ENCODE measurements at regions not wholly inside any gene's neighbourhood (a gene's known extent, or its start where the extent isn't known, plus 50 kb on each side); places are given as distances from the start of the nearest gene placed in this dataset.

- H3K9me3 ChIP-seq, result no peaks in the 10 kb centered on the region
- H3K27me3 ChIP-seq, result no peaks in the 10 kb centered on the region
- no peak for DNase-seq
- H3K4me3 ChIP-seq, result no peak overlapping the region
- no peaks in the 10 kb centered on the region for H3K36me3 ChIP-seq
These were observed 103.8 kb upstream of the PCDH10 start for GRCh38 chr4:133045288-133045687.

GRCh38 chr4:133046156-133046555 is 102.9 kb upstream of the PCDH10 start:
- no peak for DNase-seq
- Histone ChIP-seq H3K4me3 (no peak overlapping the region), H3K9me3 (no peaks in the 10 kb centered on the region), H3K36me3 (no peaks in the 10 kb centered on the region), H3K27me3 (no peaks in the 10 kb centered on the region)

GRCh38 chr4:133058701-133059100 is 90.4 kb upstream of the PCDH10 start:
- H3K27me3 ChIP-seq, result no peaks in the 10 kb centered on the region
- DNase-seq, result no peak
- no peak overlapping the region for H3K4me3 ChIP-seq
- H3K36me3 ChIP-seq, result no peaks in the 10 kb centered on the region
- no peaks in the 10 kb centered on the region for H3K9me3 ChIP-seq

GRCh38 chr4:133059117-133059516 is 90.0 kb upstream of the PCDH10 start:
- no peak for DNase-seq
- no peaks in the 10 kb centered on the region for H3K36me3 ChIP-seq
- H3K4me3 ChIP-seq, result no peak overlapping the region
- H3K9me3 ChIP-seq, result no peaks in the 10 kb centered on the region
- H3K27me3 ChIP-seq, result no peaks in the 10 kb centered on the region

- no peak for DNase-seq
- Histone ChIP-seq H3K27me3 (no peaks in the 10 kb centered on the region), H3K9me3 (no peaks in the 10 kb centered on the region), H3K4me3 (no peak overlapping the region), H3K36me3 (no peaks in the 10 kb centered on the region)
These were observed 86.2 kb upstream of the PCDH10 start for GRCh38 chr4:133062851-133063250.

- DNase-seq, result no peak
- Histone ChIP-seq H3K4me3 (no peak overlapping the region), H3K27me3 (no peaks in the 10 kb centered on the region), H3K9me3 (no peaks in the 10 kb centered on the region), H3K36me3 (no peaks in the 10 kb centered on the region)
These were observed 81.0 kb upstream of the PCDH10 start for GRCh38 chr4:133068083-133068482.

GRCh38 chr4:133081246-133081645 is 67.8 kb upstream of the PCDH10 start:
- H3K27me3 ChIP-seq, result no peaks in the 10 kb centered on the region
- no peak overlapping the region for H3K4me3 ChIP-seq
- DNase-seq, result no peak
- no peaks in the 10 kb centered on the region for H3K9me3 ChIP-seq
- no peaks in the 10 kb centered on the region for H3K36me3 ChIP-seq

- no peak for DNase-seq
- Histone ChIP-seq H3K9me3 (no peaks in the 10 kb centered on the region), H3K36me3 (no peaks in the 10 kb centered on the region), H3K27me3 (no peaks in the 10 kb centered on the region), H3K4me3 (no peak overlapping the region)
These were observed 64.7 kb upstream of the PCDH10 start for GRCh38 chr4:133084421-133084820.

GRCh38 chr4:133095591-133095990 is 53.5 kb upstream of the PCDH10 start:
- Histone ChIP-seq H3K4me3 (no peak overlapping the region), H3K36me3 (no peaks in the 10 kb centered on the region), H3K27me3 (no peaks in the 10 kb centered on the region), H3K9me3 (no peaks in the 10 kb centered on the region)
- DNase-seq, result no peak

- Histone ChIP-seq H3K9me3 (no peaks in the 10 kb centered on the region), H3K4me3 (no peak overlapping the region), H3K36me3 (no peaks in the 10 kb centered on the region), H3K27me3 (no peaks in the 10 kb centered on the region)
- DNase-seq, result no peak
These were observed 52.1 kb upstream of the PCDH10 start for GRCh38 chr4:133096972-133097371.
